Anterior cingulate cortex (tissue), 58 donors: ENCODE measurements at regions not wholly inside any gene's neighbourhood (a gene's known extent, or its start where the extent isn't known, plus 50 kb on each side); places are given as distances from the start of the nearest gene placed in this dataset.
"Not testable (repeated sequence)": the region's sequence is repeated elsewhere in the genome, so short reads cannot be mapped to it uniquely, and the experiment has no call there.

Experiments
- DNase-seq, 58 donors: peaks; one replicate each; lab custom pipeline; 2025; lab: John Stamatoyannopoulos, UW

GRCh38 chr11:96755752-96756151 is 365.9 kb downstream of the JRKL start:
- no peak for DNase-seq

- DNase-seq, result no peak
Measured at GRCh38 chr11:96758957-96759356, 369.1 kb downstream of the JRKL start.

GRCh38 chr11:96760306-96760705 is 370.5 kb downstream of the JRKL start:
- DNase-seq, result no peak

- DNase-seq, result no peak
Measured at GRCh38 chr11:96760815-96761214, 371.0 kb downstream of the JRKL start.

- no peak for DNase-seq
Measured at GRCh38 chr11:96761451-96761850, 371.6 kb downstream of the JRKL start.

- DNase-seq, result no peak
Measured at GRCh38 chr11:96763244-96763643, 373.4 kb downstream of the JRKL start.

- no peak for DNase-seq
Measured at GRCh38 chr11:96778272-96778671, 388.5 kb downstream of the JRKL start.

- DNase-seq, result no peak
Measured at GRCh38 chr11:96779030-96779429, 389.2 kb downstream of the JRKL start.

GRCh38 chr11:96781082-96781481 is 391.3 kb downstream of the JRKL start:
- DNase-seq, result no peak

- DNase-seq, result no peak
Measured at GRCh38 chr11:96782632-96783031, 392.8 kb downstream of the JRKL start.

GRCh38 chr11:96783311-96783710 is 393.5 kb downstream of the JRKL start:
- DNase-seq, result no peak

- DNase-seq, result no peak
Measured at GRCh38 chr11:96785073-96785472, 395.3 kb downstream of the JRKL start.

GRCh38 chr11:96794152-96794551 is 404.3 kb downstream of the JRKL start:
- no peak for DNase-seq

GRCh38 chr11:96798445-96798844 is 408.6 kb downstream of the JRKL start:
- DNase-seq, result no peak

- no peak for DNase-seq
Measured at GRCh38 chr11:96815236-96815635, 425.4 kb downstream of the JRKL start.

GRCh38 chr11:96817482-96818399 is 427.9 kb downstream of the JRKL start:
- no peak for DNase-seq

- DNase-seq, result peak in 3 of 58 donors; percentile 6 to 46 (median 15)
Measured at GRCh38 chr11:96827164-96827563, 437.4 kb downstream of the JRKL start.

- DNase-seq, result no peak
Measured at GRCh38 chr11:96841792-96842191, 452.0 kb downstream of the JRKL start.

GRCh38 chr11:96842731-96843130 is 452.9 kb downstream of the JRKL start:
- DNase-seq, result no peak

- DNase-seq, result no peak
Measured at GRCh38 chr11:96854425-96854824, 464.6 kb downstream of the JRKL start.

GRCh38 chr11:96861722-96862121 is 471.9 kb downstream of the JRKL start:
- not testable (repeated sequence) for DNase-seq

GRCh38 chr11:96863520-96863919 is 473.7 kb downstream of the JRKL start:
- no peak for DNase-seq
